ENCODE measurements at regions not wholly inside any gene's neighbourhood (a gene's known extent, or its start where the extent isn't known, plus 50 kb on each side); places are given as distances from the start of the nearest gene placed in this dataset.

- TF ChIP-seq POLR2A (IDR thresholded peaks at IDR 0.05; ENCODE audit: extremely low read depth, insufficient read length) (no peak), CTCF (IDR thresholded peaks at IDR 0.05; ENCODE audit: low read depth, low read length) (no peak), MAX (IDR thresholded peaks at IDR 0.05; ENCODE audit: low read depth, low read length) (no peak), MYC (IDR thresholded peaks at IDR 0.05; ENCODE audit: low read depth, low read length) (no peak)
Measured at GRCh38 chr19:28404472-28404871, 808.5 kb downstream of the UQCRFS1 start.
